HPDE6-E6E7 (cell line): ENCODE measurements at regions not wholly inside any gene's neighbourhood (a gene's known extent, or its start where the extent isn't known, plus 50 kb on each side); places are given as distances from the start of the nearest gene placed in this dataset.
A peak's percentile ranks its signal among the peaks of the same experiment; 100 is the strongest.

ENCODE experiments used
- DNase-seq: peaks from one replicate; pipeline ENCODE4 v3.0.0; 2011; ENCODE audit warnings: missing footprints; ENCODE audit errors: extremely low spot score

- no peak for DNase-seq
These were observed 244.0 kb downstream of the SNAPC1 start for GRCh38 chr14:62006116-62006731.

GRCh38 chr14:62015243-62015642 is 253.0 kb downstream of the SNAPC1 start:
- DNase-seq: no peak

GRCh38 chr14:62015945-62016344 is 253.7 kb downstream of the SNAPC1 start:
- no peak for DNase-seq

- no peak for DNase-seq
These were observed 255.5 kb downstream of the SNAPC1 start for GRCh38 chr14:62017651-62018230.

- no peak for DNase-seq
These were observed 256.4 kb downstream of the SNAPC1 start for GRCh38 chr14:62018606-62019005.

GRCh38 chr14:62027958-62028357 is 265.7 kb downstream of the SNAPC1 start:
- no peak for DNase-seq

GRCh38 chr14:62029569-62029924 is 267.3 kb downstream of the SNAPC1 start:
- DNase-seq: no peak

GRCh38 chr14:62030387-62030786 is 268.2 kb downstream of the SNAPC1 start:
- no peak for DNase-seq

GRCh38 chr14:62031504-62031903 is 269.3 kb downstream of the SNAPC1 start:
- peak; percentile 35 for DNase-seq

- no peak for DNase-seq
These were observed 291.0 kb downstream of the SNAPC1 start for GRCh38 chr14:62053188-62053587.

- no peak for DNase-seq
These were observed 294.6 kb downstream of the SNAPC1 start for GRCh38 chr14:62056789-62057188.

- DNase-seq: no peak
These were observed 300.4 kb downstream of the SNAPC1 start for GRCh38 chr14:62062645-62063044.

GRCh38 chr14:62064751-62065323 is 302.6 kb downstream of the SNAPC1 start:
- DNase-seq: no peak

- DNase-seq: no peak
These were observed 304.1 kb downstream of the SNAPC1 start for GRCh38 chr14:62066304-62066703.

GRCh38 chr14:62071039-62071438 is 308.8 kb downstream of the SNAPC1 start:
- DNase-seq: no peak

- no peak for DNase-seq
These were observed 314.1 kb downstream of the SNAPC1 start for GRCh38 chr14:62076368-62076767.

- DNase-seq: no peak
These were observed 314.8 kb downstream of the SNAPC1 start for GRCh38 chr14:62076825-62077605.

- DNase-seq: no peak
These were observed 315.5 kb downstream of the SNAPC1 start for GRCh38 chr14:62077676-62078261.

GRCh38 chr14:62079038-62079437 is 316.8 kb downstream of the SNAPC1 start:
- no peak for DNase-seq

- DNase-seq: no peak
These were observed 318.9 kb downstream of the SNAPC1 start for GRCh38 chr14:62081012-62081612.

GRCh38 chr14:62081951-62082350 is 319.7 kb downstream of the SNAPC1 start:
- no peak for DNase-seq

- DNase-seq: no peak
These were observed 320.6 kb downstream of the SNAPC1 start for GRCh38 chr14:62082779-62083178.
